Right atrium auricular region (tissue), 2 donors: ENCODE measurements at regions not wholly inside any gene's neighbourhood (a gene's known extent, or its start where the extent isn't known, plus 50 kb on each side); places are given as distances from the start of the nearest gene placed in this dataset.

ENCODE experiments used
- DNase-seq: peaks from one replicate; pipeline ENCODE4 v3.0.0-alpha.2; 2019; ENCODE audit warnings: low spot score
- H3K27ac ChIP-seq, 2 donors: fragments of 200-600 bp; sonication (generic); 1 replicate in 1 of 2; 2 replicates in 1 of 2; pipeline ENCODE4 v1.5.1; 2016 to 2019
- H3K27me3 ChIP-seq, 2 donors: fragments of 200-600 bp; sonication (generic); one replicate each; pipeline versions ENCODE4 v1.5.1 to v1.6.0; 2017 to 2019
- H3K36me3 ChIP-seq: fragments of 200-600 bp; sonication (generic); one replicate; pipeline ENCODE4 v1.5.1; 2016
- H3K4me1 ChIP-seq, 2 donors: fragments of 200-600 bp; sonication (generic); one replicate each; pipeline versions ENCODE4 v1.5.1 to v1.6.0; 2017 to 2019
- H3K4me3 ChIP-seq, 2 donors: fragments of 200-600 bp; sonication (generic); 1 replicate in 1 of 2; 2 replicates in 1 of 2; pipeline ENCODE4 v1.5.1; 2017 to 2019; ENCODE audit warnings: mild to moderate bottlenecking in 1 of 2, moderate library complexity in 1 of 2
- H3K9me3 ChIP-seq, 2 donors: fragments of 200-600 bp; sonication (generic); one replicate each; pipeline ENCODE4 v1.5.1; 2019
- TF ChIP-seq, protein P1 (sequence below), 2 donors: fragments of 200-600 bp; sonication (generic); IDR thresholded peaks; one replicate each; pipeline ENCODE4 v1.5.1; 2019; ENCODE audit warnings: antibody characterized with exemption in 2 of 2

DNA sequence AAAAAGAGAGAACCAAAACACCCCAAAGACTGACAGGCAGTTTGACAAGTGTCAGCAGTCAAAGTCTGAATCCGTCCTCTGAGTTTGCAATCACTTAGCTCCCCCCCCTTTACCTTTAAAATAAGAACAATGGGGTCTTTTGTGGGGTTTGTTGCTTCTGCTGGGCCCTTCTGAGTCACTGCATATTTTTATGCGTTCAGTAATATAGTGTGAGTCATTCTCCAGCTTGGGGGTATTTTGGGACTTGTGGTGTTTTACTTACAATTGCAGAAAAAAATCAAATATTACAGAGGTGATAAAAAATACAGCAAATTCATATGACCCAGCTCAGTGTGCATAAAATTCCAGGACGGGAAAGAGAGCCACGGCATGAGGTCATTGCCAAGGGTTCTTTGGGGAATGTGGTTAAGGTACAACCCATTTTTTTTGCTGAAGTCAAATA, 120.1 kb downstream of the CYLD start:
- H3K9me3 ChIP-seq, result no peaks in the 10 kb centered on the region
- H3K27me3 ChIP-seq, result no peaks in the 10 kb centered on the region
- H3K27ac ChIP-seq, result no peak overlapping the region
- TF ChIP-seq, protein P1, sequence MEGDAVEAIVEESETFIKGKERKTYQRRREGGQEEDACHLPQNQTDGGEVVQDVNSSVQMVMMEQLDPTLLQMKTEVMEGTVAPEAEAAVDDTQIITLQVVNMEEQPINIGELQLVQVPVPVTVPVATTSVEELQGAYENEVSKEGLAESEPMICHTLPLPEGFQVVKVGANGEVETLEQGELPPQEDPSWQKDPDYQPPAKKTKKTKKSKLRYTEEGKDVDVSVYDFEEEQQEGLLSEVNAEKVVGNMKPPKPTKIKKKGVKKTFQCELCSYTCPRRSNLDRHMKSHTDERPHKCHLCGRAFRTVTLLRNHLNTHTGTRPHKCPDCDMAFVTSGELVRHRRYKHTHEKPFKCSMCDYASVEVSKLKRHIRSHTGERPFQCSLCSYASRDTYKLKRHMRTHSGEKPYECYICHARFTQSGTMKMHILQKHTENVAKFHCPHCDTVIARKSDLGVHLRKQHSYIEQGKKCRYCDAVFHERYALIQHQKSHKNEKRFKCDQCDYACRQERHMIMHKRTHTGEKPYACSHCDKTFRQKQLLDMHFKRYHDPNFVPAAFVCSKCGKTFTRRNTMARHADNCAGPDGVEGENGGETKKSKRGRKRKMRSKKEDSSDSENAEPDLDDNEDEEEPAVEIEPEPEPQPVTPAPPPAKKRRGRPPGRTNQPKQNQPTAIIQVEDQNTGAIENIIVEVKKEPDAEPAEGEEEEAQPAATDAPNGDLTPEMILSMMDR (IDR thresholded peaks at IDR 0.05), result no peak
- no peaks in the 10 kb centered on the region for H3K4me1 ChIP-seq
- H3K36me3 ChIP-seq, result no peaks in the 10 kb centered on the region
- H3K4me3 ChIP-seq, result no peak overlapping the region
- no peak for DNase-seq

DNA sequence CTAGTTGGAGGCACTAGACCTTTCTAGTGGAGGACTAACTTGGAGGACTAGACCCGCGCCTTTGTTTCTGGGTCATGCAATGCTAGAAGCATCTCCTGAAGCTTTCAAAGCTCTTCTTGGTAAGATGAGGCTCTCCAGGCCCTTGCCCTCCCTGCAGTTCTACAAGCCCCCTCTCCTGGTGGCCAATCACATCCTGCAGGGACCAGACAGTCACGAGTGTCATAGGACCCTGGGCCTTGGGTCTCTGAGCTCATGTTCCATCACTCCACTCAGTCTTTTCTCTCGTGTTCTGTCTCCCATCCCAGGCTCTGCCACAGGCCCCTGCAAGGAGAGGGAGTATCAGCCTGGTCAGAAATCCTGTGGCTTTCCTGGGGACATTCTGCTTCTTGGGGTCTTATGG, 119.6 kb downstream of the CYLD start:
- H3K4me1 ChIP-seq, result no peaks in the 10 kb centered on the region
- peak; percentile 13 for DNase-seq
- H3K9me3 ChIP-seq, result no peaks in the 10 kb centered on the region
- TF ChIP-seq, protein P1 (IDR thresholded peaks at IDR 0.05), result no peak
- H3K27ac ChIP-seq, result no peak overlapping the region
- H3K36me3 ChIP-seq, result no peaks in the 10 kb centered on the region
- H3K27me3 ChIP-seq, result no peaks in the 10 kb centered on the region
- H3K4me3 ChIP-seq, result no peak overlapping the region

DNA sequence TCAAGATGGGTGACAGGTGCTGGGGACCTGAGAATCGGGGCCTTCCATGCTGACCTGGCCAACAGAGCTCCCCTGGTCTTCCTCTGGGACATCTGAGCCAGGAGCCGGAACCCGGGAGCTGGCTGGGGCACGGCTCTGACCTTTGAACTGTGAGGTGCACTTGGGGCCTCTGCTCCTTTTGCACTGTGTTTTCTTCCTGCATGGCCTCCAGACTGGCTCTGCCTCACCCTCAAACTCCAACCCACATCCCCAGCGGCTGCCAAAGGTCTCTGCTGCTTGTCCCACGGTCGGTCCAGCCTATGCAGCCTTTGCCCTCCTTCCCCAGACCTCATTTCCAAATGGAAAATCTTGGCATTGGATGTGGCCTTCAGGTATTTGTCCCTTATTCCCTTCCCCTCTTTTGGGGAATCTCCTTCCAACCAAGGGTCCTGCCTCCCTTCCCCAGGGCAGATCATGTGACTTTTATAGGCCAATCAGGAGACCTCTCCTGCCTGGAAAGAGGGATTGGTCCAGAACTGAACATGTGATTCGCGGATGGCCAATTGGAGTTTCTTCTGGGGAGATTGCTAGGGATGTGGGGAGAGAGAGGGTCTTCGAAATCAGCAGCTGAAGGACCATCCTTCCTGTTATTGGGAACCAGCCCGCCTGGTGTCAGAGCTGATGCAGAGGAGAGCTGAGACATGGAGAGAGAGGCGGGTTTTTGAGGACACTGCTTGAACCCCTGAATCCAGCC, 117.9 kb downstream of the CYLD start:
- peak; percentile 13 for DNase-seq
- Histone ChIP-seq H3K27ac (no peak overlapping the region), H3K36me3 (no peaks in the 10 kb centered on the region), H3K27me3 (no peaks in the 10 kb centered on the region), H3K4me1 (no peaks in the 10 kb centered on the region), H3K9me3 (no peaks in the 10 kb centered on the region), H3K4me3 (no peak overlapping the region)
- TF ChIP-seq, protein P1 (IDR thresholded peaks at IDR 0.05), result no peak

DNA sequence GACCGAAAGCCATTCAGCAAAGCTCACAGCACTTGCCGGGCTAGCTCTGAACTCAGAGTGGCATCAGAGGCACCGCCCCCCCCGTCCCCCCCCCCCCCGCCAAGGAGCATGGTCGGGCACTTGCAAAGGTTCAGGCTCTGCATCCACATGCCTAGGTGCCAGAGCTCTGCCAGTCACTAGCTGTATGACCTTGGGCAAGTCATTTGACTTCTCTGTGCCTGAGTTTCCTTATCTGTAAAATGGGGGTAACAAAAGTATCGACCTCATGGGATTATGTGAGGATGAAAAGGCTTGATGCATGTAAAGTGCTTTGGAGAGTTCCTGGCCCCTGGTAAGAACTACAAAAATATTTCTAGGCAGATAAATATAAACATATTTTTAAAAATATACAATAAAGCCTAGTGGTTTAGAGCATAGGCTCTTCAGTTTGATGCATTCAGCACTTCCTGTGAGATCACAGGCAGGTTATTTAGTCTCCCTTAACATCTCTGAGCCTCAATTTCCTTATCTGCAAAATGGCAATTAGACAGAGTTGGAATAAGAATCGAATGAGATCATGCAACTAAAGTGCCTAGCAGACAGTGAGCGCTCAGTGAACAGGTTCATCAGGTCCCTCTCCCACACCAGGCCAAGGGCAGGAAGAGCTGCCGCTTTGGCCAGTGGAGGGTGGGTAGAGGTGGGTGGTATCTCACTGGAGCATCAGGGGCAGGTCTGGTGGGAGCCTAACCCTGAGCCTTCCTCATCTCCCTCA, 117.2 kb downstream of the CYLD start:
- Histone ChIP-seq H3K27ac (no peak overlapping the region), H3K27me3 (no peaks in the 10 kb centered on the region)

DNA sequence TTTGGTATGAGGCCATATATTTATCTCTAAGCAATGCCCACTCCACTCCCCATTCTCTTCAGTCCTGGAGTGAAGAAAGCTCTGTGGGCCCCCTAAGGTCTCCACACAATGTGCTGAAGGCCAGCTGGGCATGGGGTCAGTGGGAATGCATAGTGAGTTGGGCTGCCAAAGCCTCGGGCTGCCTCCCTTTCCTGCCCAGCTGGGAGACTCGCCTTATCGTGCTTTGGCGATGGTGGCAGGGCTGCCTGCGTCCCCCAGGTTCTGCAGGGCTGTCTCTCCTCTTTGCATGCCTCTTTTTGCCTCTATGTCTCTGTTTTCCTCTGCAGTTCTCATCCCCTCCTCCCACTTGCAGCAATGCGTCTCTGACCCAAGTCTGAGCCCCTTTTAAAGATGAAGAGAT, 116.5 kb downstream of the CYLD start:
- H3K27me3 ChIP-seq, result no peaks in the 10 kb centered on the region

More for the DNA sequence above, 117.2 kb downstream of the CYLD start:
- H3K9me3 ChIP-seq, result no peaks in the 10 kb centered on the region
- no peaks in the 10 kb centered on the region for H3K36me3 ChIP-seq
- TF ChIP-seq, protein P1 (IDR thresholded peaks at IDR 0.05), result no peak
- H3K4me1 ChIP-seq, result no peaks in the 10 kb centered on the region
- H3K4me3 ChIP-seq, result no peak overlapping the region
- no peak for DNase-seq

More for the DNA sequence above, 116.5 kb downstream of the CYLD start:
- Histone ChIP-seq H3K9me3 (no peaks in the 10 kb centered on the region), H3K4me1 (no peaks in the 10 kb centered on the region), H3K27ac (no peak overlapping the region), H3K36me3 (no peaks in the 10 kb centered on the region), H3K4me3 (no peak overlapping the region)
- no peak for DNase-seq
- TF ChIP-seq, protein P1 (IDR thresholded peaks at IDR 0.05), result no peak
